Stimulated activated effector memory CD8-positive, alpha-beta T cell treated with anti-CD3 and anti-CD28 coated beads, Interleukin-12 subunit alpha, Interleukin-12 subunit beta, amount 100 ng/mL, for 72 hours (primary cell): ENCODE measurements at regions not wholly inside any gene's neighbourhood (a gene's known extent, or its start where the extent isn't known, plus 50 kb on each side); places are given as distances from the start of the nearest gene placed in this dataset.
A peak's percentile ranks its signal among the peaks of the same experiment; 100 is the strongest.
"Not testable (repeated sequence)": the region's sequence is repeated elsewhere in the genome, so short reads cannot be mapped to it uniquely, and the experiment has no call there.

ENCODE experiments used
- ATAC-seq: fragments of 150-1000 bp; cut with Tn5 transposase; 2 replicates; pipeline ENCODE4 v1.10.0; 2021
- DNase-seq, 2 donors: peaks; one replicate each; pipeline ENCODE4 v3.0.0; 2021 to 2022; ENCODE audit warnings: low spot score in 2 of 2
- H3K27ac Mint-ChIP-seq: one replicate; pipeline ENCODE4 v1.8.0; 2022; ENCODE audit warnings: mild to moderate bottlenecking, mixed read lengths
- H3K36me3 Mint-ChIP-seq: one replicate; pipeline ENCODE4 v1.8.0; 2022; ENCODE audit warnings: mild to moderate bottlenecking, mixed read lengths
- H3K4me1 Mint-ChIP-seq: one replicate; pipeline ENCODE4 v1.8.0; 2022; ENCODE audit warnings: mixed read lengths
- H3K4me3 Mint-ChIP-seq: one replicate; pipeline ENCODE4 v1.8.0; 2022; ENCODE audit warnings: mild to moderate bottlenecking, mixed read lengths
- H3K9me3 Mint-ChIP-seq: one replicate; pipeline ENCODE4 v1.8.0; 2022; ENCODE audit warnings: mixed read lengths

- peaks cover 5% of the 10 kb centered on the region for H3K4me1 Mint-ChIP-seq
- no peak for ATAC-seq
- H3K9me3 Mint-ChIP-seq, result peaks cover 8% of the 10 kb centered on the region
- no peaks in the 10 kb centered on the region for H3K36me3 Mint-ChIP-seq
- DNase-seq, result no peak
- no peak overlapping the region for H3K4me3 Mint-ChIP-seq
- no peak overlapping the region for H3K27ac Mint-ChIP-seq
Observed at GRCh38 chr3:27614592-27614991, 107.5 kb downstream of the EOMES start.

- peaks cover 5% of the 10 kb centered on the region for H3K4me1 Mint-ChIP-seq
- ATAC-seq (no peak), DNase-seq (no peak)
- peaks cover 8% of the 10 kb centered on the region for H3K9me3 Mint-ChIP-seq
- H3K36me3 Mint-ChIP-seq, result no peaks in the 10 kb centered on the region
- no peak overlapping the region for H3K4me3 Mint-ChIP-seq
- no peak overlapping the region for H3K27ac Mint-ChIP-seq
Observed at GRCh38 chr3:27613846-27614500, 108.2 kb downstream of the EOMES start.

GRCh38 chr3:27610800-27611525 is 111.2 kb downstream of the EOMES start:
- ATAC-seq (no peak), DNase-seq (no peak)
- Mint-ChIP-seq H3K4me1 (peaks cover 5% of the 10 kb centered on the region), H3K4me3 (no peak overlapping the region), H3K27ac (no peak overlapping the region), H3K9me3 (peaks cover 8% of the 10 kb centered on the region), H3K36me3 (no peaks in the 10 kb centered on the region)

GRCh38 chr3:27607370-27607769 is 114.8 kb downstream of the EOMES start:
- no peak overlapping the region for H3K4me3 Mint-ChIP-seq
- no peak overlapping the region for H3K27ac Mint-ChIP-seq
- ATAC-seq, result no peak
- H3K36me3 Mint-ChIP-seq, result no peaks in the 10 kb centered on the region
- peaks cover 5% of the 10 kb centered on the region for H3K4me1 Mint-ChIP-seq
- H3K9me3 Mint-ChIP-seq, result peaks cover under 1% of the 10 kb centered on the region
- no peak for DNase-seq

GRCh38 chr3:27606537-27606936 is 115.6 kb downstream of the EOMES start:
- H3K36me3 Mint-ChIP-seq, result no peaks in the 10 kb centered on the region
- DNase-seq (no peak), ATAC-seq (no peak)
- H3K4me3 Mint-ChIP-seq, result no peak overlapping the region
- H3K27ac Mint-ChIP-seq, result no peak overlapping the region
- peaks cover 5% of the 10 kb centered on the region for H3K9me3 Mint-ChIP-seq
- H3K4me1 Mint-ChIP-seq, result peaks cover 5% of the 10 kb centered on the region

- not testable (repeated sequence) for H3K36me3 Mint-ChIP-seq, H3K27ac Mint-ChIP-seq, DNase-seq, H3K4me1 Mint-ChIP-seq, H3K9me3 Mint-ChIP-seq, H3K4me3 Mint-ChIP-seq, ATAC-seq
Observed at GRCh38 chr3:27601311-27601710, 117.1 kb upstream of the SLC4A7 start.

GRCh38 chr3:27599741-27600140 is 115.6 kb upstream of the SLC4A7 start:
- H3K27ac Mint-ChIP-seq, H3K36me3 Mint-ChIP-seq, DNase-seq, ATAC-seq, H3K4me3 Mint-ChIP-seq, H3K9me3 Mint-ChIP-seq: not testable (repeated sequence)
- peaks cover 21% of the 10 kb centered on the region for H3K4me1 Mint-ChIP-seq

GRCh38 chr3:27596921-27597320 is 112.7 kb upstream of the SLC4A7 start:
- Mint-ChIP-seq H3K4me3 (peak overlapping the region; percentile 21), H3K36me3 (no peaks in the 10 kb centered on the region), H3K4me1 (peaks cover 32% of the 10 kb centered on the region), H3K9me3 (no peaks in the 10 kb centered on the region), H3K27ac (peak overlapping the region; percentile 68)
- ATAC-seq (no peak), DNase-seq (no peak)

- peak; percentile 11 to 51 for DNase-seq
- no peaks in the 10 kb centered on the region for H3K36me3 Mint-ChIP-seq
- H3K4me1 Mint-ChIP-seq, result peaks cover 38% of the 10 kb centered on the region
- peak overlapping the region; percentile 21 for H3K4me3 Mint-ChIP-seq
- peak overlapping the region; percentile 68 for H3K27ac Mint-ChIP-seq
- ATAC-seq, result peak; percentile 92
- no peaks in the 10 kb centered on the region for H3K9me3 Mint-ChIP-seq
Observed at GRCh38 chr3:27596334-27596841, 112.2 kb upstream of the SLC4A7 start.

GRCh38 chr3:27594096-27594690 is 110.0 kb upstream of the SLC4A7 start:
- H3K9me3 Mint-ChIP-seq, result no peaks in the 10 kb centered on the region
- H3K36me3 Mint-ChIP-seq, result no peaks in the 10 kb centered on the region
- H3K4me3 Mint-ChIP-seq, result no peak overlapping the region
- no peak for ATAC-seq
- peaks cover 57% of the 10 kb centered on the region for H3K4me1 Mint-ChIP-seq
- DNase-seq, result no peak
- peak overlapping the region; percentile 5 for H3K27ac Mint-ChIP-seq

- no peak for DNase-seq
- H3K9me3 Mint-ChIP-seq, result no peaks in the 10 kb centered on the region
- no peaks in the 10 kb centered on the region for H3K36me3 Mint-ChIP-seq
- H3K4me3 Mint-ChIP-seq, result no peak overlapping the region
- H3K4me1 Mint-ChIP-seq, result peaks cover 57% of the 10 kb centered on the region
- H3K27ac Mint-ChIP-seq, result no peak overlapping the region
- ATAC-seq, result no peak
Observed at GRCh38 chr3:27593173-27593572, 109.0 kb upstream of the SLC4A7 start.

GRCh38 chr3:27591312-27592210 is 107.4 kb upstream of the SLC4A7 start:
- DNase-seq (no peak), ATAC-seq (no peak)
- Mint-ChIP-seq H3K27ac (peak overlapping the region; percentile 79), H3K36me3 (no peaks in the 10 kb centered on the region), H3K4me3 (peak overlapping the region; percentile 41), H3K4me1 (peaks cover 51% of the 10 kb centered on the region), H3K9me3 (no peaks in the 10 kb centered on the region)

GRCh38 chr3:27590437-27591298 is 106.5 kb upstream of the SLC4A7 start:
- peaks cover 42% of the 10 kb centered on the region for H3K4me1 Mint-ChIP-seq
- no peaks in the 10 kb centered on the region for H3K36me3 Mint-ChIP-seq
- no peaks in the 10 kb centered on the region for H3K9me3 Mint-ChIP-seq
- peak in 1 of 2 donors; percentile 51 for DNase-seq
- peak overlapping the region; percentile 41 for H3K4me3 Mint-ChIP-seq
- ATAC-seq, result peak; percentile 85
- H3K27ac Mint-ChIP-seq, result peak overlapping the region; percentile 79

- ATAC-seq (no peak), DNase-seq (no peak)
- Mint-ChIP-seq H3K27ac (no peak overlapping the region), H3K4me1 (peaks cover 37% of the 10 kb centered on the region), H3K36me3 (no peaks in the 10 kb centered on the region), H3K4me3 (no peak overlapping the region), H3K9me3 (no peaks in the 10 kb centered on the region)
Observed at GRCh38 chr3:27589795-27590194, 105.6 kb upstream of the SLC4A7 start.
